Small intestine (tissue), 7 donors: ENCODE measurements at regions not wholly inside any gene's neighbourhood (a gene's known extent, or its start where the extent isn't known, plus 50 kb on each side); places are given as distances from the start of the nearest gene placed in this dataset.

Source experiments
- DNase-seq, 2 donors: peaks; one replicate each; pipeline versions ENCODE4 v3.0.0 to v3.0.0-alpha.2; 2013
- FAIRE-seq: peaks from 2 replicates; lab custom pipeline; 2012; peaks lifted over from hg19 to GRCh38; lab: Jason Lieb, UNC
- H3K27ac ChIP-seq, 3 donors: one replicate each; pipeline ENCODE4 v1.5.1; 2013; ENCODE audit warnings: low read length in 2 of 3, mild to moderate bottlenecking in 2 of 3, control low read depth in 1 of 3, inconsistent platforms in 1 of 3, low read depth in 1 of 3, moderate library complexity in 1 of 3
- H3K27me3 ChIP-seq, 3 donors: one replicate each; pipeline ENCODE4 v1.6.1; 2013; ENCODE audit warnings: low read length in 3 of 3, inconsistent platforms in 1 of 3; ENCODE audit not compliant: control insufficient read depth in 3 of 3, insufficient read depth in 3 of 3
- H3K36me3 ChIP-seq, 3 donors: one replicate each; pipeline ENCODE4 v1.6.1; 2013; ENCODE audit warnings: low read length in 3 of 3, inconsistent platforms in 1 of 3, low read depth in 1 of 3, mild to moderate bottlenecking in 1 of 3, moderate library complexity in 1 of 3; ENCODE audit not compliant: control insufficient read depth in 3 of 3, insufficient read depth in 2 of 3
- H3K4me1 ChIP-seq, 3 donors: one replicate each; pipeline ENCODE4 v1.6.1; 2013; ENCODE audit warnings: low read length in 2 of 3, inconsistent platforms in 1 of 3, low read depth in 1 of 3, mild to moderate bottlenecking in 1 of 3, moderate library complexity in 1 of 3; ENCODE audit not compliant: control insufficient read depth in 3 of 3, insufficient read depth in 2 of 3
- H3K4me3 ChIP-seq, 3 donors: one replicate each; pipeline ENCODE4 v1.5.1; 2013; ENCODE audit warnings: low read length in 3 of 3, control low read depth in 1 of 3, inconsistent platforms in 1 of 3, low read depth in 1 of 3, mild to moderate bottlenecking in 1 of 3, moderate library complexity in 1 of 3
- H3K9me3 ChIP-seq, 2 donors: one replicate each; pipeline ENCODE4 v1.6.1; 2013; ENCODE audit warnings: low read depth in 1 of 2, low read length in 1 of 2; ENCODE audit not compliant: control insufficient read depth in 2 of 2, insufficient read depth in 1 of 2
- WGBS, 3 donors: extraction: QIAGEN DNeasy Blood & Tissue Kit; methylation state at CpG; one replicate each; pipeline ENCODE4 v1.1.7; 2013; 5-methylcytosine and 5-hydroxymethylcytosine counted together
- donor health status: healthy with polysubstance abuse.
- donor health status: control.
- donor health status: control.
- donor health status: Bipolar disorder and iron deficiency.
- donor health status: healthy.

- no peak for DNase-seq
- 89% methylated on average over 5 of the region's 5 CpGs for WGBS, 3 donors
- no peaks in the 10 kb centered on the region for H3K36me3 ChIP-seq
- FAIRE-seq = no peak
- no peak overlapping the region for H3K27ac ChIP-seq
- no peak overlapping the region for H3K4me3 ChIP-seq
- no peaks in the 10 kb centered on the region for H3K9me3 ChIP-seq
- no peaks in the 10 kb centered on the region for H3K4me1 ChIP-seq
- no peaks in the 10 kb centered on the region for H3K27me3 ChIP-seq
These were observed 66.9 kb upstream of the TGM3 start for GRCh38 chr20:2228926-2229325.

DNA sequence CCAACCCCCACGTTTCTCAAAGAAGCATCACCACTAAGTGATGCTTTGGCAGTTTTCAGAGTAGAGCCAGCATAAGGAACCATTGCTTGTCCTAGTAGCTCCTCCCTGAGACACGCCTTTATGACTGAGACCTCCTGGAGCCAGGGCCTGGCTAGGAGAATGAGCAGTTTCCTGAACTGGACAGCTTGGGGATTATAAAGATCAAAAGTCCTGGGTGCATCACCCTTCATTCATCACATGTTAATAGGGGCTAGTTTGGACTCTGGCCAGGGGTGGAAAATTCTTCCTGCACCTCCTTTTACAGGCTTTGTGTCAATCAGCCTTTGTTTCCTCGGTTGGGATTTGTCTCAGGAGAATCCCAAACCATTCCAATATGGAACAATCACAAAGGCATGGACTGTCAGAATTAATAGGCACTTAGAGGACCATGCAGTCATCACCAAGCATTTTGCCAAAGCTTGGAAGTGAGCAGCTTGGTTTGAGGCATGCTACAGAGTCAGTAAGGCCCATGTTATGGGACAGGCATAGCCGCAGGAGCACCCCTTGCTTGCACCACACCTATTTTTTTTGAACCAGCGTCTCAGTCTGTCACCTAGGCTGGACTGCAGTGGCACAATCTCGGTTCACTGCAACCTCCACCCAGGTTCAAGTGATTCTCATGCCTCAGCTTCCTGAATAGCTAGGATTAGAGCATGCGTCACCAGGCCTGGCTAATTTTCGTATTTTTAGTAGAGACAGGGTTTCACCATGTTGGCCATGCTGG, 64.9 kb upstream of the TGM3 start:
- H3K4me3 ChIP-seq = no peak overlapping the region
- no peaks in the 10 kb centered on the region for H3K4me1 ChIP-seq
- no peaks in the 10 kb centered on the region for H3K27me3 ChIP-seq
- peak; percentile 18 to 27 for DNase-seq
- H3K9me3 ChIP-seq = no peaks in the 10 kb centered on the region
- H3K36me3 ChIP-seq = no peaks in the 10 kb centered on the region
- no peak overlapping the region for H3K27ac ChIP-seq
- WGBS, 3 donors = 75 to 81% (median 77%) methylated on average over 8 of the region's 8 CpGs
- FAIRE-seq = no peak

- no peak for FAIRE-seq
These were observed 64.1 kb upstream of the TGM3 start for GRCh38 chr20:2231701-2232100.

DNA sequence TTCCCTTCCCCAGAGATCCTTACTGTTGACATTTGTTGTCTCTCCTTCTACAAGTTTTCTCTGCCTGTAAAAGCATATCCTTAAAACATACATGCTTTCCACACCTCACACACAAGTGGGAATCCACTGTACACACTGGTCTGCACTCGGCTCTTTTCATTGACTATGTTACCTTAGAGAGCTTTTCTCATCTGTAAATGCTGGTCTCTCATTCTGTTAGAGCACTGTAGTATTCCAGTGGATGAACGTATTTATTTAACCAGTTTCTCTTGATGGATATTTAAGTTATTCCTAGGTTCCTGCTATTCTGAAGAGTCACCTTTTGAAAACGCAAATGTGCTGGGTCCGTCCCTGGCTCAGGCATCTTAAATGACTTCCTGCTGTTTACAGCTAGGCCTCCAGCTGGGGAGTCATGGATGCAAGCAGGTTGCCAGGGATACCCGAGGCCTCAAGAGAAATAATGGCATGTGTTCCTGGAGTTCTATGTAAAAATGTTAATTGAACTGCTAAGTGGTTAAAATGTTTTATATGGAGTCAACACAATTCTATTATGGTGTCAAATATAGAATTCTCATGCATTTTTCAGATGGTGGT, 61.1 kb upstream of the TGM3 start:
- WGBS, 3 donors = 58 to 74% (median 70%) methylated on average over 5 of the region's 5 CpGs
- H3K27ac ChIP-seq = no peak overlapping the region
- FAIRE-seq = no peak
- no peaks in the 10 kb centered on the region for H3K4me1 ChIP-seq
- no peaks in the 10 kb centered on the region for H3K27me3 ChIP-seq
- H3K36me3 ChIP-seq = no peaks in the 10 kb centered on the region
- H3K9me3 ChIP-seq = no peaks in the 10 kb centered on the region
- no peak overlapping the region for H3K4me3 ChIP-seq
- no peak for DNase-seq

More at GRCh38 chr20:2231701-2232100, 64.1 kb upstream of the TGM3 start:
- Histone ChIP-seq H3K27me3 (no peaks in the 10 kb centered on the region), H3K27ac (no peak overlapping the region), H3K9me3 (no peaks in the 10 kb centered on the region), H3K36me3 (no peaks in the 10 kb centered on the region), H3K4me1 (no peaks in the 10 kb centered on the region), H3K4me3 (no peak overlapping the region)
- WGBS, 3 donors = 91 to 94% (median 94%) methylated on average over 7 of the region's 7 CpGs
- no peak for DNase-seq

GRCh38 chr20:2236256-2236655, 59.5 kb upstream of the TGM3 start:
- no peaks in the 10 kb centered on the region for H3K9me3 ChIP-seq
- FAIRE-seq (no peak), DNase-seq (peak in 1 of 2 donors; percentile 17)
- no peaks in the 10 kb centered on the region for H3K36me3 ChIP-seq
- WGBS, 3 donors = 76 to 78% (median 77%) methylated on average over 13 of the region's 13 CpGs
- H3K27ac ChIP-seq = no peak overlapping the region
- H3K4me3 ChIP-seq = no peak overlapping the region
- no peaks in the 10 kb centered on the region for H3K4me1 ChIP-seq
- no peaks in the 10 kb centered on the region for H3K27me3 ChIP-seq

- Histone ChIP-seq H3K4me1 (no peaks in the 10 kb centered on the region), H3K27me3 (no peaks in the 10 kb centered on the region), H3K27ac (no peak overlapping the region), H3K4me3 (no peak overlapping the region), H3K9me3 (no peaks in the 10 kb centered on the region), H3K36me3 (no peaks in the 10 kb centered on the region)
- WGBS, 3 donors = 40 to 66% (median 42%) methylated on average over 11 of the region's 11 CpGs
- DNase-seq = peak in 1 of 2 donors; percentile 28
- FAIRE-seq = no peak
These were observed 58.7 kb upstream of the TGM3 start for GRCh38 chr20:2237059-2237458.

GRCh38 chr20:2238601-2239000, 57.2 kb upstream of the TGM3 start:
- no peak for DNase-seq
- Histone ChIP-seq H3K4me3 (no peak overlapping the region), H3K36me3 (no peaks in the 10 kb centered on the region), H3K27me3 (no peaks in the 10 kb centered on the region), H3K4me1 (no peaks in the 10 kb centered on the region), H3K9me3 (no peaks in the 10 kb centered on the region), H3K27ac (no peak overlapping the region)
- no peak for FAIRE-seq
- 78 to 87% (median 86%) methylated on average over 2 of the region's 2 CpGs for WGBS, 3 donors

DNA sequence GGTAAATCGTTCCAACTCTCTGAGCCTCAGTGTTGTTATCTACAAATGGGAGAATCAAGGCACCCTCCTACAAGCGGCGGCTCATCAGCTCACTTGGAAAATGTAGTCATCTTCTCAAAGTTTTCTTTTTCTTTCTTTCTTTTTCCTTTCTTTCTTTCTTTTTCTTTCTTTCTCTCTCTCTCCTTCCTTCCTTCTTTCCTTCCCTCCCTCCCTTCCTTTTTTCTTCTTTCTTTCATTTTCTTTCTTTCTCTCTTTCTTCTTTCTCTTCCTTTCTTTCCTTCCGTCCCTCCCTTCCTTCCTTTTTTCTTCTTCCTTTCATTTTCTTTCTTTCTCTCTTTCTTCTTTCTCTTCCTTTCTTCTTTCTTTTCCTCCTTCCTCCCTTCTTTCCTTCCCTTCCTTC, 55.0 kb upstream of the TGM3 start:
- WGBS, 3 donors = 80 to 85% (median 82%) methylated on average over 4 of the region's 4 CpGs
- Histone ChIP-seq H3K36me3 (no peaks in the 10 kb centered on the region), H3K27me3 (no peaks in the 10 kb centered on the region), H3K9me3 (no peaks in the 10 kb centered on the region), H3K27ac (no peak overlapping the region), H3K4me1 (no peaks in the 10 kb centered on the region), H3K4me3 (no peak overlapping the region)
- FAIRE-seq = no peak
- no peak for DNase-seq
